ENCODE measurements at regions not wholly inside any gene's neighbourhood (a gene's known extent, or its start where the extent isn't known, plus 50 kb on each side); places are given as distances from the start of the nearest gene placed in this dataset.
"Not testable (repeated sequence)": the region's sequence is repeated elsewhere in the genome, so short reads cannot be mapped to it uniquely, and the experiment has no call there.

- no peaks in the 10 kb centered on the region for H3K9me3 ChIP-seq
- no peaks in the 10 kb centered on the region for H3K27me3 ChIP-seq
- no peak for TF ChIP-seq CTCF (IDR thresholded peaks at IDR 0.05)
- no peak overlapping the region for H3K27ac ChIP-seq
- H3K4me3 ChIP-seq (ENCODE audit: low read depth in 1 of 2, low read length in 1 of 2) = no peak overlapping the region
- H3K4me1 ChIP-seq (ENCODE audit: control insufficient read depth in 1 of 2, insufficient read depth in 1 of 2, low read depth in 1 of 2, low read length in 1 of 2) = no peaks in the 10 kb centered on the region
- H3K36me3 ChIP-seq = no peaks in the 10 kb centered on the region
Measured at GRCh38 chr3:174480767-174481166, 378.4 kb upstream of the NAALADL2 start.

- Histone ChIP-seq H3K36me3 (no peaks in the 10 kb centered on the region), H3K9me3 (no peaks in the 10 kb centered on the region), H3K27me3 (no peaks in the 10 kb centered on the region), H3K27ac (no peak overlapping the region), H3K4me1 (ENCODE audit: control insufficient read depth in 1 of 2, insufficient read depth in 1 of 2, low read depth in 1 of 2, low read length in 1 of 2) (no peaks in the 10 kb centered on the region), H3K4me3 (ENCODE audit: low read depth in 1 of 2, low read length in 1 of 2) (no peak overlapping the region)
- TF ChIP-seq CTCF (IDR thresholded peaks at IDR 0.05) = no peak
Measured at GRCh38 chr3:174482541-174482940, 376.6 kb upstream of the NAALADL2 start.

GRCh38 chr3:174483254-174483653 lies 375.9 kb upstream of the NAALADL2 start:
- no peaks in the 10 kb centered on the region for H3K27me3 ChIP-seq
- no peaks in the 10 kb centered on the region for H3K36me3 ChIP-seq
- H3K9me3 ChIP-seq = no peaks in the 10 kb centered on the region

GRCh38 chr3:174483856-174484255 lies 375.3 kb upstream of the NAALADL2 start:
- H3K4me1 ChIP-seq (ENCODE audit: control insufficient read depth in 1 of 2, insufficient read depth in 1 of 2, low read depth in 1 of 2, low read length in 1 of 2); H3K4me3 ChIP-seq (ENCODE audit: low read depth in 1 of 2, low read length in 1 of 2); H3K27ac ChIP-seq; H3K9me3 ChIP-seq; H3K27me3 ChIP-seq; H3K36me3 ChIP-seq: not testable (repeated sequence)

More at GRCh38 chr3:174483254-174483653, 375.9 kb upstream of the NAALADL2 start:
- Histone ChIP-seq H3K4me3 (ENCODE audit: low read depth in 1 of 2, low read length in 1 of 2) (no peak overlapping the region), H3K27ac (no peak overlapping the region), H3K4me1 (ENCODE audit: control insufficient read depth in 1 of 2, insufficient read depth in 1 of 2, low read depth in 1 of 2, low read length in 1 of 2) (no peaks in the 10 kb centered on the region)
- no peak for TF ChIP-seq CTCF (IDR thresholded peaks at IDR 0.05)

- TF ChIP-seq CTCF (IDR thresholded peaks at IDR 0.05) = no peak
- Histone ChIP-seq H3K27ac (no peak overlapping the region), H3K4me1 (ENCODE audit: control insufficient read depth in 1 of 2, insufficient read depth in 1 of 2, low read depth in 1 of 2, low read length in 1 of 2) (no peaks in the 10 kb centered on the region)
Measured at GRCh38 chr3:174488527-174488926, 370.6 kb upstream of the NAALADL2 start.

GRCh38 chr3:174495311-174495710 lies 363.8 kb upstream of the NAALADL2 start:
- Histone ChIP-seq H3K27ac (no peak overlapping the region), H3K4me3 (ENCODE audit: low read depth in 1 of 2, low read length in 1 of 2) (no peak overlapping the region), H3K9me3 (no peaks in the 10 kb centered on the region), H3K27me3 (no peaks in the 10 kb centered on the region), H3K36me3 (no peaks in the 10 kb centered on the region), H3K4me1 (ENCODE audit: control insufficient read depth in 1 of 2, insufficient read depth in 1 of 2, low read depth in 1 of 2, low read length in 1 of 2) (no peaks in the 10 kb centered on the region)
- TF ChIP-seq CTCF (IDR thresholded peaks at IDR 0.05) = no peak

More at GRCh38 chr3:174488527-174488926, 370.6 kb upstream of the NAALADL2 start:
- Histone ChIP-seq H3K4me3 (ENCODE audit: low read depth in 1 of 2, low read length in 1 of 2) (no peak overlapping the region), H3K27me3 (no peaks in the 10 kb centered on the region), H3K9me3 (no peaks in the 10 kb centered on the region), H3K36me3 (no peaks in the 10 kb centered on the region)

Data from neutrophil (primary cell).